Cerebellar nuclear complex (tissue), 1 donor: ENCODE measurements at regions not wholly inside any gene's neighbourhood (a gene's known extent, or its start where the extent isn't known, plus 50 kb on each side); places are given as distances from the start of the nearest gene placed in this dataset.
"Not testable (repeated sequence)": the region's sequence is repeated elsewhere in the genome, so short reads cannot be mapped to it uniquely, and the experiment has no call there.

Source experiments
- DNase-seq, 2 experiments: peaks; one replicate each; lab custom pipeline; 2025; lab: John Stamatoyannopoulos, UW

DNA sequence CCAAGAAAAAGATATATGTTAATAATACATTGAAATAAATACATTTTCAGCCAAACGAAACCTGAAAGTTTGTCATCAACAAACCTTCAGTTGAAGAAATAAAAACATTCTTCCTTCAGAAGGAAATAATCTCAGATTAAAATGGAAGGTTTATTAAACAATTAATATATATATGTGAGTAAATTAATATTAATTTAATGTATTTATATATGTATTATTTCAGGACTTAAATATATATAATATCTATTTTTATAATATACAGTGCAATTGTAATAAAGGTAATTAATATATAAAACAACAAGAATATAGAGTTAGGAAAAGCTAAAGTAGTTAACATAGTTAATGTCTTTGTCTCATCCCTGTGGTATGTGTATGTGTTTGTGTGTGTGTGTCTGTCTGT is 102.2 kb upstream of the CDC14C start:
- DNase-seq, result no peak

DNA sequence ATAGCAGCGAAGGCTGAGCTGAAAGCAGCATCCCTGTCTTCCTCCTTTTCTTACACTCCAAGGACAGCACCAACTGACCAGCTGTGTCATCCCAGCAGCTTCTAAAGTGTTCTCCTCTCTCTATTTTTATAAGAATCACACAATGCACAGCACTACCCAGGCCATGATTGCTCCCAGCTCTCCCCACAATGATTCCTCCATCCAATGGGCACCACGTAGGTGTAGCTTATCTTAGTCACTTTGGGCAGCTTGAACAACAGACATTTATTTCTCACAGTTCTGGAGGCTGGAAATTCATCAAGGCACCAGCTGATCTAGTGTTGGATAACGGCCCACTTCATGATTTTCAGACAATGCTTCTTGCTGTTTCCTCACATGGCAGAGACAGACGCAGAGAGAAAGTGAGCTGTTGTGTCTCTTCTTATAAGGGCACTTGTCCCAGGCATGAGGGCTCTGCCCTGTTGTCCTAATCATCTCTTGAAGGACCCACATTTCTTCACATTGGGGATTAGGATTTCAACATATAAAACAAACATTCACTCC is 92.0 kb upstream of the CDC14C start:
- no peak for DNase-seq

DNA sequence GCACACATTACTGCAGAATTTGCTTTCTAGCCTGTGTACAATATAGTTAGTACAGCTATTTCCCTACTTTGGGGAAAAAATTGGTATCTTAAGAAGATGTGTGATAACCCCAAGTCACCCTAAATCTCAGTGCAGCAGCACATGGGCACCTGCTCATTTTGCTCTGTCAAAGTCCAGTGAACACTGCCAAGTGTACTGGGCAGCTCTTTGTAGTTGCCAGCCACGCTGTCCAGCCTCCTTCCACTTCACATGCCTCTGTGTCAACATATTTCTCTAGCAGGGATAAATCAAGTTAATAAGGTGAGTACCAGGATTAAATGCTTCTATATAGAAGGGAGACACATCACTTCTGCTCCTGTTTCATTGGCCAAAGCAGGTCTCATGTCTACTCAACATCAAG is 87.1 kb upstream of the CDC14C start:
- no peak for DNase-seq

DNA sequence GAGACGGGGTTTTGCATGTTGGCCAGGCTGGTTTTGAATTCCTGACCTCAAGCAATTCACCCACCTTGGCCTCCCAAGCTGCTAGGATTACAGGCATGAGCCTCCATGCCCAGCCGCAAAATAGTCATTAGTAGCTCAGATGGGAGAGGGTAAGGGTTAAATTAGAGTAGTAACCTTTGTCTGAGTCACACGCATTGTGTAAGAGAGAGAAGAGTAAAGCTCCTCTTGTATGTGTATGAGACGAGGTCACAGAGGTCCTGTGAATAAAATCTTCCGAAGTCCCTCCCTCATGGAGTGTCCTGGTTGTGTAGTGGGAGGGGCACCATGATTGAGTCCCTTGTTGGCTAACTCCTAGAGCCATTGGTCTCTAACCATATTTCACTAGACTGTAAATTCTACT is 85.2 kb upstream of the CDC14C start:
- no peak for DNase-seq

DNA sequence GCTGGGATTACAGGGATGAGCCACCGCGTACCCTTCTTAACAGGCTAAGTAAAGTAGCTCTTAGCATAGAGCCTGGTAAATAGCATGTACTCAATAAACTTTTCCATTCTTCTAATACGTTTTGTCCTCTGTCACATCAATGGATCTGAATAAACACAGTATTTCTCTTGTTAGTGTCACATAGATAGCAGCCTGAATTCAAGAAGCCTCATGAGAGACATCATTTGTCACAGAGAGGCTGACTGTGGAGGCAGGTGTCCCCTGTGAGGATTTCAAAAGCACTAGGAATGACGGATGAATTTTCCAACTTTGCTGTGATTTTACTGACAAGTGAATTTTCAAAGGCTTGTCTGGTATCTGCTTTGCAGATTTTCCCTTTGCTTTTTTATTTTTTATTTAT is 82.6 kb upstream of the CDC14C start:
- no peak for DNase-seq

DNA sequence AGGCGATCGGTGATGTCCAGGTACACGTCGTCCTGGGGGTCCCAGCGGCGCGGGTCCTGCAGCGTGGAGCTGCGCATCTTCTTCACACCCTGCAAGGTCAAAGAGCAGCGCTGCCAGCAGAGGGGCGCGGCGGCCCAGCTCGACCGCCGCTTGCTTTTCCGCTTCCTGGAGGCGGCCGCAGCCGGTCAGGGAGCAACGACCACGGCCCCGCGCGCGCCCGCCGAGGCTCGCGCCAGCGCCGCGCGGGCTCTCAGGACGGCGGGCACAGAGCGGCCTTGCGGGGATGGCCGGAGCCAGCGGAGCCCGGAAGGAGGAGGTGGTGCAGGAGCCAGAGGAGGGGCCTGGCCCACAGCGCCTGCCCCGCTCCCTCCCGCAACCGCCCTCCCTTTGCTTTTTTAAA is 76.4 kb upstream of the CDC14C start:
- DNase-seq, result no peak

DNA sequence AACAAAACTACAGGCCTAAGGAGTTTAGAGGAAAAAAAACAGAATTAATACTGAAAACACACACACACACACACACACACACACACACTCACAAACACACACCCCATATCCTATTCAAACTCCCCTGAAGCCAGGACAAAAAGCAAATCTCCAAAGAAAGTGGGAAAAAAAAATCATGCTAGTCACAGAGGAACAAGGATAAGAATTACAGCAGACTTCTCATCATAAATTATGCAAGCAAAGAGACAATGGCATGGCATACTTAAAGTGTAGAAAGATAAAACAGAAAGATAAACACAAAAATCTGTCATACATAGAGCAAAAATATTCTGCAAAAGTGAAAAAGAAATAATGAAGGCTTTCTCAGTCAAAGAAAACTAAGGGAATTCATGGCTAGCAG is 63.9 kb upstream of the CDC14C start:
- not testable (repeated sequence) for DNase-seq

DNA sequence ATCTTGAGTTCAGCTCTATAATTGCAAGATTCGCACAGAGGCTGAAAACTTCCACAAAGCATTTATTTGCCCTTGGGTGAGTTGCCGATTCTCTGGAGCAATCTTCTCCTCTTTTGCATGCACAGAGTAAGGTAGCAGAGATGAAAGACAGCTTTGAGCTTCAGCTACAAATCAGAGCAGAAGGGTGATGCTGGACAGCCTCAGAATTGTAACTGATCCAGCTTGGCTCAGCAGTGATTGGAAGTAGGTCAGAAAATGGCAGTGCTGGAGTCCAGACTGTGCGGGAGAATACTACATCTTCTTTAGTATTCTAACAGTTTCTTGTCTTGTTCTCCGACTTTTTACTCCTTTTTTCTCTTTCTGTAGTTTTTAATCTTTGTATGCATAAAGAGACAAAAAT is 55.4 kb upstream of the CDC14C start:
- peak in 1 of 2 experiments; percentile 77 for DNase-seq

DNA sequence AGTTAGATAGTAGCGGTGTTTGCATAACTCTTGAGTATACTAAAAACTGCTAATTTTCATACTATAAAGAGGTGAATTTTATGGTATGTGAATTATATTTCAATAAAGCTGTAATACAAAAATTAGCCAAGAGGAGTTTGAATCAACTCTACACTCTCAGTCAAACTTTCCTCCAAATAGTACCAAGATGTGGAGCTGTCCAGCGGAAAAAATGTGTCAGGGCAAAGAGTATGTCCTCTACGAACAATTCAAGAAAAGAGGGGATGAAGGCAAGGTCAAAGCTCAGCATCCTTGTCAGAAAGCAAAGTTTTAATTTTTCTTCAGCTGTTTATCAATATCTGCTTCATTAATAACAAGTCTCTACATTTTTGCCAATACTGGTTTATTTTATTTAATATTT is 51.8 kb upstream of the CDC14C start:
- DNase-seq, result no peak
